ENCODE measurements at regions not wholly inside any gene's neighbourhood (a gene's known extent, or its start where the extent isn't known, plus 50 kb on each side); places are given as distances from the start of the nearest gene placed in this dataset.

GRCh38 chrX:20488473-20488872, 221.8 kb upstream of the RPS6KA3 start:
- TF ChIP-seq POLR2A (IDR thresholded peaks at IDR 0.05; ENCODE audit: low read length) (no peak), GATA1 (IDR thresholded peaks at IDR 0.05; ENCODE audit: low read depth, low read length) (no peak)
